NCI-H748 (cell line): ENCODE measurements at regions not wholly inside any gene's neighbourhood (a gene's known extent, or its start where the extent isn't known, plus 50 kb on each side); places are given as distances from the start of the nearest gene placed in this dataset.
"Not testable (repeated sequence)": the region's sequence is repeated elsewhere in the genome, so short reads cannot be mapped to it uniquely, and the experiment has no call there.

Experiments used
- DNase-seq: peaks from one replicate; lab custom pipeline; 2025; ENCODE audit not compliant: unreplicated experiment; lab: John Stamatoyannopoulos, UW

GRCh38 chr13:47708386-47708785 is 292.7 kb downstream of the SUCLA2 start:
- DNase-seq = no peak

GRCh38 chr13:47707414-47707813 is 293.7 kb downstream of the SUCLA2 start:
- no peak for DNase-seq

DNA sequence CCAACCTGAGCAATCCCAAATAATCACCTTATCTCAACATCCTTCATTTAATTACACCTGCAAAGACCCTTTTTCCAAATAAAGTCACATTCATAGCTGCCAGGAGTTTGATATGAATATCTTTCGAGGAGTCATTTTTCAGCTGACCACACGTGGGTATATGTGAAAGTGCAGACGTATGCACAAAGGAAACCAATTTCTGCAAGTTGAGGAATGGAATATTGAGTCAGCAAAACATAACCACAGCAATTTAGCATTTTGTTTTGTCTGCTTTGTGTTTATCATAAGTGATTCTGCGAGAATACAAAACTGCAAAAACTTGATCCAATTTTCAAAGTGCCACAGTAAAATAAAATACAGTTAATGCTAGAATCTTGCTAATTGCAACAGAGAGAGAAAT is 295.9 kb downstream of the SUCLA2 start:
- no peak for DNase-seq

DNA sequence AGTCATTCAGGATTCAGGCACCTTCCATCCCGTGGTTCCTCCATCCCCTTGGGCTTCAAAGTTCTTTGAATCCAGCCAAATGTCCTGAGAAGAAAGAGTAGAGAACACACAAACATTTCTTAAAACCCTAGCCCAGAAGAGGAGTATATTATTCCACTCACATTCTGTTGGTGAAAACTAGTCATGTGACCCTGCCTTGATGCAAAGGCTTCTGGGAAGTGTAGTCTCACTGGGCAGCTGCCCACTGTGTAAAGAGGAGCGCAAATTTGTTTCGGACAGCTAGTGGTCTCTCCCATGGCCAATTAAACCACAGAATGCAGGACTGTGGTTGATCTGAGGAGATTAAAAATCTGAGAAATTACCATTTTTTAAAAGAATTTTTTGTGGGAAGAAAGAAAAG is 304.4 kb downstream of the SUCLA2 start:
- no peak for DNase-seq

DNA sequence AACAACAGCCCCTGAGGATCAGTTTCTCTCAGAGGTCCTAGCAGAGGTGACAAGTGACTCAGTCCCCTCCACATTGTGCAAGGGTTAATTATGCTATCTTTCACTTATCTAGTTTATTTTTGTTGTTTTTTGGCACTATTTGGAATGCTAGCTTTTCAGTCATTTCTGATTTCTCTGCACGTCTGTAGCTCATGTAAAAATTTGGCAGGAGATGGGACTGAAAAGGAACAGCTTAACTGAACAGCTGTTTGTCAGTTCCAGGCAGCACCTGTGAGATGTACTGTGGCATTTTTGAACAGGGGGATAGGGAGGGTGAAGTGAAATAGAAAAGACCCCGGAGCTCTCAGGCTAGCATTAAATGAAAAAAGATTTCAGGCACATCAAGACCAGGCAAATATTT is 313.5 kb downstream of the SUCLA2 start:
- no peak for DNase-seq

DNA sequence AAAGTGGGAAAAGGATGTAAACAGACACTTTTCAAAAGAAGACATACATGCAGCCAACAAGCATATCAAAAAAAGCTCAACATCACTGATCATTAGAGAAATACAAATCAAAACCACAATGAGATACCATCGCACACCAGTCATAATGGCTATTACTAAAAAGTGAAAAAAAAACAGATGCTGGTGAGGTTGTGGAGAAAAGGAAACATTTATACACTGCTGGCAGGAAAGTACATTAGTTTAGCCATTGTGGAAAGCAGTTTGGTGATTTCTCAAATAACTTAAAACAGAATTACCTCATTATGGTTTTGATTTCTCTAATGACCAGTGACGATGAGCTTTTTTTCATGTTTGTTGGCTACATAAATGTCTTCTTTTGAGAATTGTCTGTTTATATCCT is 315.9 kb downstream of the SUCLA2 start:
- DNase-seq = not testable (repeated sequence)

- no peak for DNase-seq
These were observed 320.3 kb downstream of the SUCLA2 start for GRCh38 chr13:47680748-47681147.

DNA sequence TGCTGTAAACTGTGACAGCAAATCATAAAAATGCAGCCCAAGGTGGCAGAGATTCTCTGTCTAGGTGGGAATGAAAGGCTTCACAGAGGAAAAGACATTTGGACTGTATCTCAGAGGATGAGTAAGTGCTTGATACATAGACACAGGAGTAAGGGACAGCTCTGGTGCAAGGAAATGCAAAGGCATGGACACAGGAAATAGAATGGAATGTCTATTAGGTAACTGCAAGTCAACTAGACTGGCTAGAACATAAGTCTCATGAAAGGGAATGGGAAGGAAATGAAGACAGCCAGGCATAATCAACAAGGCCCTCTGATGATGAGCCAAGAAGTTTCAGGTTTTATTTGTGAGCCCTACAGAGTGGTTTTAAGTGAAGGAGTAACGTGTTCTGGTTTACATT is 321.7 kb downstream of the SUCLA2 start:
- DNase-seq = no peak

DNA sequence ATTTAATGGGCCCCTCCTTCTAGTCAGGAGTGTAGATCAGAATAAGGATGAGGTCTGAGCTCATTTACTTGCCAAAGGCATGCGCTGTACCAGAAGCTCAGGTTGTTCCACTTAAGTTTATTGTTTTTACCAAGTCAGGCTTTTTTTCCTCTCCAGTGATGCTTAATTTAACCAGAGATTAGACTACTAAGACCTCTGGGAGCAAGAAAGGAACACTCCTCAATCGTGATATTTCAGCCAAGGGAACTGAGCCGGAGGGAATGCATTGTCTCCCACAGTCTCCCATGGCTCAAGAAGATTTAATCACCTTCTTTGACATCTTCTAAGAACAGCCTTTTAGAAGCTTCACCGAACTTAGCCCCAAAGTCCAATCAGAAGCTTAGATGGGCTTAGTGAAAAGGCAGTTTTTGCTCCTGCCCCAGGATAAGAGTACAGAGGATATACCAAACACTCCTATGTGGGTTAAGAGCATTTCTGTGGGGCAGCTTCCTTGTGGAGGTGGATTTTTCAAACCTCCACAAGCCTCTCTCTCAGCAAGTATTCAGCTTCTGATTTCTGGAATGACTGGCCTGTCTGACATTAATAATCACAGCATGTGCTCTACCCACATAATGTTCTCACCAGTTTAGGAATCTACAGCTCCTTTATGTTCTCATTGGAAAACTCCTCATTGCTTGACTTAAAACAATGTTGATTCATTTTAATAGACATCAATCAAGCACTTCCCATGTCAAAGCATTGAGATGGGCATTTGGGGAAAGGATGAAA is 322.7 kb downstream of the SUCLA2 start:
- no peak for DNase-seq

DNA sequence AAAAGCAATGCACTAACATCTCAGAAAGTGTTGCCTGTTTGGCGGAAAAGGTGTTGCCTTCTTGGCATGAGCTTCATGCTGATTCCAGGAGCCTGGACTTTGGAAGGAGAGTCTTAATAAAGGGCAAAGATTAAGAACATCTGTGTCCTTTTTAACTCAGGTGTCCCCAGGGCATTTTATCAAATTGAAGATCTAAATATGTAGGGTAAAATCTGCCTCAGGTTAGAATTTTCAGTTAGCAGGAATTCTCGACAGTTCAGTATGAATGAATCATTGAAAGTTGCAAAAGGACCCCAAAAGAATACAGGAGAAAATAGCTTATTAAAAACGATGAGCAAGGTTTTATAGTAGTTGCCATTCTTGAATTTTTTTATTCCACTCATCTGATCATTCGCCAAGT is 325.2 kb downstream of the SUCLA2 start:
- DNase-seq = no peak

DNA sequence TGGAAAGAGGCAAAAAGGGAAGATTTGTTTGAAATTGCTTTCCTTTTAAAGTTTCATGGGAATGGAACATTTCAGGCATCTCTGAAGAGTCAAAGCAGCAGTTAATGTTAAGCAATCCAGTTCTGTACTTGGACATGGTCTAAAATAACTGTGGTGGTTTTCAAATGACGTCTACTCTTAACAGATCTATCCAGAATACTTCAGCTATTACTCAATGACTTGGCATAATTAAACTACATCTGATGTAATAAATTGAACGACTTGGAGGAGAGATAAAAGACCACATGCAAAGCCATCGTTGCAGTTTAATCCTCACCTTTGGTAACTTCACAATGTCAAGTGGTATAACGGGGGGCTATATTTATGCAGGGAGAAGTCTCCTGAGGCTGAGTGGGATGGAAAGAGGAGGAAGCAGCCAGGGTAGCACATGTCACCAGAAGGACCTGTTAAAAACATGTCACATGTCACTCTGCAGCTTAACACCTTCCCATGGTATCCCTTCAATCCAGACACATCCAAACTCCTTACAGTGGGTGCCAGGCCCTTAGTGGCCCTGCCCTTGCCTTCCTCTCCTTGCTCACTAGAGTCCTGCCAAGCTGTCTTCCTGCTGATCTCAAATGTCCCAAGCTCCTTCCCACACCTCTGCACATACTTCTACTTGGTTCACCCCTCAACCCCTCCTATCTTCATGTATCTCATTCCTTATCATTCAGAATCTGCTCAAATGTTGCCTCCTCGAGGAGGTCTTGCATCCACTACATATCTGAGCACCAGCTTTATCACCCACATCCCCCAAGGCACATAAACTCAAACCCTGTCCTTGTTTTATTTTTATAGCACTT is 327.8 kb downstream of the SUCLA2 start:
- no peak for DNase-seq

DNA sequence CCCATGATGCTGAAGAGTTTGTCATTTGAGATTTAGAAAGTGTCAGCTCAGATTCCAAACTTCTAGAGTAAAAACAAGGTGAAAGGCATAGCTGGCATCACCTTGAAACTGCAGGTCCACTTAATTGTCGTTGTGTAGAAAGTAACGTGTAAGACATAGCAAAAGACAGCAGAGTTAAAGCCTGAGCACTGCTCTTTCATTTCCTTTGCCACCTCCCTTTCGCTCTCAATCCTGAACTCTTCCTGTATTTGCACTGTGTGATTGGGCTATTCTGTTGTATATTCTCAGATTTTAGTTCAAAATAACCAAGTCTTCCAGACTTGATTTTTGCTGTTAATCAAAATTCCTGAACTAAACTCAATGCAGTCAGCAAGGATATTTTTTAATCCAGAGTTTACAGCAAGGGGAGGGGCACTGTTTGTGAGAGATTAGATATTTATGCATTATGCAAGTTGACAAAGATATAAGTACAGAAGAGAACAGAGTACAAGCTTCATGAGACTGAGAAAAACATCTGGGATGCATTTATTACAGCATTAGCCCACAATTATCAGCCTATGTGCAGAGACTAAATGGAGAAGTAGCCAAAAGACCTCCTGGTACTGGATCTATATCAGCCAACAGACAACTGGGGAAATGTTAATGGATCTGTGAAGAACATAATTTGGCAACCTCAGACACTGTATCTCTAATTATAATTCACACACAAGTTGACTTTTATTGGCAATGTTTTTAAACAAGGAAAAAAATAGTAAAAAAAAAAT is 328.6 kb downstream of the SUCLA2 start:
- DNase-seq = no peak

- no peak for DNase-seq
These were observed 329.3 kb downstream of the SUCLA2 start for GRCh38 chr13:47671776-47672175.

DNA sequence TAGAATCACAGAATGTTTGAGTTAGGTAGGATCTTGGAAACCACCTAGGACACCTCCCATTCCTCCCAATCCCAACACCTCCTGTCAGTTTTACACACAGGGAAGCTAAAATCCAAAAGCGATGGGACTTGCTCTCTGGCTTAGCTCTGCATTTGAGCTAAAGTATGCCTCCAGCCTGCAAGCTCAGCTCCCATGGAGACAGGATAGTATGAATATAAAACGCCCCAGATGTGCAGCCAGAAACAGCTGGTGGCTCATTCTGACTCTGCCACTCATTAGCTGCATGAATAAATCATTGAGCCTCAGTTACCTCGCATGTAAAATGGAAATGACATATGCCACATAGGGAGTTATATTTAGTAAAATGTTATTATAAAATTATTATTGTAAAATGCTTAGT is 336.0 kb downstream of the SUCLA2 start:
- no peak for DNase-seq

DNA sequence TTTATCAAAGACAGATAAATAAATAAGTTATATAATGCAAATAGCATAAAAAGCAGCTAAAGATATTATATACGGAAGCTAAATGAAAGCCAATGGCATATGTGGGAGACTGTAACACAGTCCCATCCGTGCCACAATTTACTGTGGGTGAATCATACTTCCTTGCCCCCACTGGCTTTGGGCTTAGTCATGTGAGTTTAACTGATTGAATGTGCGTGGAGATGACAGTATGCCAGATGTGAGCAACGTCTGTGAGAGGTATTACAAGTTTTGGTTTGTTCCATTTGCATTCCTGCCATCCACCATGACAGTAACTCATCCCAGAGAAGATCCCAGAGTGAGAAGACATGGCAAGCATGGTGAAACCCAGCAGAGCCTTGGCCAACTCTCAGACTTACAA is 340.0 kb downstream of the SUCLA2 start:
- no peak for DNase-seq

- no peak for DNase-seq
These were observed 344.4 kb downstream of the SUCLA2 start for GRCh38 chr13:47656651-47657050.

DNA sequence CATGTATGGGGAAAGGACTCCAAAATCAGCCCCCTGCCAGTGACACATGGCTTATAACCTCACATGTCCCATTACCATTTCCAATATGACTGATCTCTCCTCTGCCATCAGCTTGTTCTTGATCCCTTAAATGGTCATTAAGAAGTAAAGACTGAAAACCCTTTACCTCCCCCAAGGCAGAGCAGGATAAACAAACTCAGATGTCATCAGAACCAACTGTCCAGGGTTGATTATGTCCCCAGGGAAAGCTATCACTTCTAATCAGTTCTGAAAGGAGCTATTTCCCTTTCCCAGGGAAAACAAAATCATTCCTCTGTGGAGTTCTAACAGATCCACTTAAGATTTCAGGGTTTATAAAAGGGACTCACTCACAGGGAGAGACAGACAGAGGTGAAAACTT is 350.9 kb downstream of the SUCLA2 start:
- no peak for DNase-seq

DNA sequence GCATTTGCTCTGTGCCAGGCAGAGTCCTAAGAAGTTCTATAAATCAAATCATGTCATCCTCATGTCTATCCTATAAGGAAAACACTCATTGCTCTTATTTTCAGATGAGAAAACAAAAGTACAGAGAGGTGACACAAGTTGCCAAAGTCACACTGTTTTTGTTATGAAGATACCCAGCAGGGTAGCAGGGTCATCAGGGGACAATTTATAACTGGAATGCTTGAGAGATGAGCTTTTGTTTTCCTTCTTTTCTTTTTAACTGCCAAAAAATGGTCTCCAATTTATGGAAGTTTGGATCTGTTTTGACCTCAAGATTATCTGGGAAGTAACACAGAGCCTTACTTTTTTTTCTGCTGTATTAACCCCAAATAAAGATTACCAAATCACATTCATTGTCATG is 354.1 kb downstream of the SUCLA2 start:
- no peak for DNase-seq

DNA sequence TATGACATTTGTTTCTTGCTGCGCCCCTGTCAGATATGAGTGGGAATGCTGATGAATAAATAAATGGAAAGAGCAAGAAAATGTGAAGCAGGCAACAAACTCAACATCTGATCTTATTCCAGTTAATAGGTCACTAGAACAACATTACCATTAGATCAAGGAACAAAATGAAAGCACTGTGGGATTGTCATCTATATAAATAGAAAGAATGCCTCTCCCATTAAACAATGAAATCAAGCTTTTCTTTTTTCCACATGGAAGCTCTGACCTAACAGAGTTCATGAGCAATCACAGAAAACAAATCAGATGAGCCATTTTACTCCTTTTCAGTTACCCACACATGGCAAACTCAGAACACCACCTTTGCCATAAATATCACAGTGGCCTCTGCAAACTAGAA is 354.8 kb downstream of the SUCLA2 start:
- DNase-seq = no peak

- no peak for DNase-seq
These were observed 361.2 kb downstream of the SUCLA2 start for GRCh38 chr13:47639738-47640447.

DNA sequence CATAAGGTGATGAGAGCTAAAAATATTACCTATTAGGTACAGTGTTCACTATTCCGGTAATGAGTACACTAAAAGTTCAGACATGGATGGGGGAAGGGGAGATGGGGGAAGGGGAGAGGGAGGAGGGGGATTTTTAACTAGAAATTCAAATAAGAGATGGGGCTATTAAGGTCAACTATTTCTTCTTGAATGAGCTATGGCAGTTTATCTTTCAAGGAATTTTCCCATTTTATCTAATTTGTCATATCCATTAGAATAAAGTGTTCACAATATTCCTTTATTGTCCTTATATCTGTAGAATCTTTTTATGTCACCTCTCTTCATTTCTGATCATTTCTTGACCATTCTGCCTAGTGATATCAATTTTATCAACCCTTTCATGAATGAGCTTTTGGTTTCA is 362.4 kb downstream of the SUCLA2 start:
- DNase-seq = no peak
